GM12878 (cell line): ENCODE measurements at regions not wholly inside any gene's neighbourhood (a gene's known extent, or its start where the extent isn't known, plus 50 kb on each side); places are given as distances from the start of the nearest gene placed in this dataset.

Experiments used
- ATAC-seq: fragments of 200-7000 bp; cut with Tn5 transposase; 3 replicates; pipeline ENCODE4 v1.9.1; 2020; ENCODE audit warnings: mild to moderate bottlenecking, moderate library complexity
- BruUV-seq: library from RNA; stranded (reverse); fragments of 400-500 nt; replicated peaks from 2 replicates; lab custom pipeline; 2021; lab: Mats Ljungman, UMichigan
- CTCF ChIA-PET: fragments of 300-600 bp; sonication (Branson Sonifier 250); formaldehyde crosslinking; extraction: SDS; loops from one replicate; lab custom pipeline; 2021; ENCODE audit warnings: inconsistent platforms; lab: Yijun Ruan, JAX
- POLR2A ChIA-PET: fragments of 350-600 bp; formaldehyde crosslinking; extraction: SDS; loops from one replicate; lab custom pipeline; 2021; ENCODE audit warnings: inconsistent platforms; lab: Charles Lee
- RAD21 ChIA-PET: fragments of 300-600 bp; sonication (Branson Sonifier 250); formaldehyde crosslinking; loops from one replicate; lab custom pipeline; 2023; ENCODE audit warnings: antibody characterized with exemption; ENCODE audit not compliant: unreplicated experiment; lab: Charles Lee
- SMC1A ChIA-PET: fragments of 300-600 bp; sonication (Branson Sonifier 250); formaldehyde crosslinking; loops from one replicate; lab custom pipeline; 2023; ENCODE audit not compliant: unreplicated experiment, uncharacterized antibody; lab: Charles Lee
- DNase-seq: peaks from one replicate; pipeline ENCODE4 v3.0.0-alpha.2; 2011; ENCODE audit warnings: low read depth, low spot score
- FAIRE-seq: peaks from 3 replicates; lab custom pipeline; 2011; peaks lifted over from hg19 to GRCh38; lab: Jason Lieb, UNC
- H2AFZ ChIP-seq: 2 replicates; pipeline ENCODE4 v1.6.0; 2011; ENCODE audit warnings: low read depth, low read length, control low read depth; ENCODE audit not compliant: control insufficient read depth
- H3K27ac ChIP-seq: 2 replicates; pipeline ENCODE4 v1.5.1; 2011; ENCODE audit warnings: control low read depth; ENCODE audit not compliant: control insufficient read depth, insufficient read depth
- H3K27me3 ChIP-seq, 2 experiments: replicated peaks in 1 of 2; 2 replicates each; pipeline versions ENCODE4 v1.6.0 to v1.6.1; 2011; ENCODE audit warnings: low read length in 1 of 2; ENCODE audit not compliant: control insufficient read depth in 2 of 2, insufficient read depth in 2 of 2
- H3K36me3 ChIP-seq, 2 experiments: 2 replicates each; pipeline ENCODE4 v1.5.1; 2011; ENCODE audit warnings: low read length in 1 of 2; ENCODE audit not compliant: control insufficient read depth in 2 of 2, insufficient read depth in 2 of 2
- H3K4me1 ChIP-seq: 2 replicates; pipeline ENCODE4 v1.6.1; 2011; ENCODE audit warnings: mild to moderate bottlenecking, low read length, moderate library complexity, mixed read lengths; ENCODE audit not compliant: control insufficient read depth, insufficient read depth
- H3K4me2 ChIP-seq: 2 replicates; pipeline ENCODE4 v1.6.0; 2011; ENCODE audit warnings: control low read depth; ENCODE audit not compliant: control insufficient read depth, insufficient read depth
- H3K4me3 ChIP-seq: fragments of 200-600 bp; sonication (generic); 2 replicates; pipeline ENCODE4 v1.5.1; 2016
- H3K79me2 ChIP-seq: 2 replicates; pipeline ENCODE4 v1.6.0; 2011; ENCODE audit warnings: low read length; ENCODE audit not compliant: control insufficient read depth, insufficient read depth
- H3K9ac ChIP-seq: 2 replicates; pipeline ENCODE4 v1.8.0; 2011; ENCODE audit warnings: low read length, control low read depth, mixed read lengths; ENCODE audit not compliant: control insufficient read depth, insufficient read depth
- H3K9me3 ChIP-seq: replicated peaks from 3 replicates; pipeline ENCODE4 v1.5.1; 2011; ENCODE audit warnings: mild to moderate bottlenecking, low read length; ENCODE audit not compliant: control insufficient read depth, insufficient read depth
- H4K20me1 ChIP-seq: 2 replicates; pipeline ENCODE4 v1.6.0; 2011; ENCODE audit not compliant: control insufficient read depth, insufficient read depth
- HDAC6 ChIP-seq: fragments of 200-600 bp; sonication (generic); IDR thresholded peaks from one replicate; pipeline ENCODE4 v1.8.0; 2017; ENCODE audit warnings: antibody characterized with exemption; ENCODE audit not compliant: unreplicated experiment
- IKZF2 ChIP-seq, 2 experiments: fragments of 450-650 bp; IDR thresholded peaks; 2 replicates each; pipeline ENCODE4 v1.6.1; 2017; ENCODE audit warnings: mild to moderate bottlenecking in 2 of 2, moderate library complexity in 2 of 2
- MTA2 ChIP-seq: fragments of 450-650 bp; IDR thresholded peaks from 2 replicates; pipeline ENCODE4 v1.6.1; 2016; ENCODE audit warnings: low read depth, mild to moderate bottlenecking, moderate library complexity
- POLR2AphosphoS5 ChIP-seq: IDR thresholded peaks from 2 replicates; pipeline ENCODE4 v1.6.1; 2011; ENCODE audit warnings: mild to moderate bottlenecking, low read length, inconsistent platforms
- RUNX3 ChIP-seq: IDR thresholded peaks from 2 replicates; pipeline ENCODE4 v1.6.1; 2012; ENCODE audit warnings: low read length, inconsistent platforms
- SIN3A ChIP-seq: IDR thresholded peaks from 2 replicates; pipeline ENCODE4 v1.6.1; 2012; ENCODE audit warnings: low read depth, low read length, improper control_type of control experiment
- TBL1XR1 ChIP-seq: IDR thresholded peaks from 2 replicates; pipeline ENCODE4 v1.6.1; 2012; ENCODE audit warnings: low read depth, low read length, improper control_type of control experiment
- WGBS: methylation state at CpG from one replicate; pipeline ENCODE4 v1.1.6; 2016; ENCODE audit warnings: low lambda C conversion rate; ENCODE audit not compliant: insufficient replicate concordance, insufficient coverage; ENCODE audit errors: missing lambda C conversion rate; 5-methylcytosine and 5-hydroxymethylcytosine counted together
- in situ Hi-C: fragments of 300-500 bp; cut with MboI; formaldehyde crosslinking; loops from 9 replicates; pipeline ENCODE4 v1.14.3; 2018; ENCODE audit warnings: mixed read lengths
- intact Hi-C: fragments of 100-400 bp; cut with micrococcal nuclease; formaldehyde crosslinking; loops from one replicate; pipeline ENCODE4 v1.14.2; 2022; ENCODE audit not compliant: unreplicated experiment
- TF ChIP-seq, protein P1 (sequence below): fragments of 450-650 bp; formaldehyde crosslinking; IDR thresholded peaks from 2 replicates; pipeline ENCODE4 v1.4.0; 2022; ENCODE audit warnings: mild to moderate bottlenecking, moderate library complexity

DNA sequence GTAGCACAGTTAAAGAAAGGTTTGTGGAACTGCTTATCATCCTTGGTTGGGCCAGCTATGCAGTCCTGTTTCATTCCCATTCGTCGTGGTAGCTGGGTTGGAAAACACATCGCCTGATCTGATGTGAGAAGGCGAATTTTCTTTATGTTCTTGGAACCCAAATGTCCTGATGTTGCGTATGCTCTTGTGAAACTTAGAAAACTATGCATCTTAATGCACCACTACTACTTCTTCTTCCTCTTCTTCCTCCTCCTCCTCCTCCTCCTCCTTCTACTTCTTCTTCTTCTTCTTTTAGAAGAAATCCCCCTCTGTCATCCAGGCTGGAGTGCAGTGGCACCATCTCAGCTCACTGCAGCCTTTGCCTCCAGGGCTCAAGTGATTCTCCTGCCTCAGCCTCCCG, 381.6 kb downstream of the UTRN start (continued):
- TF ChIP-seq, protein P1, sequence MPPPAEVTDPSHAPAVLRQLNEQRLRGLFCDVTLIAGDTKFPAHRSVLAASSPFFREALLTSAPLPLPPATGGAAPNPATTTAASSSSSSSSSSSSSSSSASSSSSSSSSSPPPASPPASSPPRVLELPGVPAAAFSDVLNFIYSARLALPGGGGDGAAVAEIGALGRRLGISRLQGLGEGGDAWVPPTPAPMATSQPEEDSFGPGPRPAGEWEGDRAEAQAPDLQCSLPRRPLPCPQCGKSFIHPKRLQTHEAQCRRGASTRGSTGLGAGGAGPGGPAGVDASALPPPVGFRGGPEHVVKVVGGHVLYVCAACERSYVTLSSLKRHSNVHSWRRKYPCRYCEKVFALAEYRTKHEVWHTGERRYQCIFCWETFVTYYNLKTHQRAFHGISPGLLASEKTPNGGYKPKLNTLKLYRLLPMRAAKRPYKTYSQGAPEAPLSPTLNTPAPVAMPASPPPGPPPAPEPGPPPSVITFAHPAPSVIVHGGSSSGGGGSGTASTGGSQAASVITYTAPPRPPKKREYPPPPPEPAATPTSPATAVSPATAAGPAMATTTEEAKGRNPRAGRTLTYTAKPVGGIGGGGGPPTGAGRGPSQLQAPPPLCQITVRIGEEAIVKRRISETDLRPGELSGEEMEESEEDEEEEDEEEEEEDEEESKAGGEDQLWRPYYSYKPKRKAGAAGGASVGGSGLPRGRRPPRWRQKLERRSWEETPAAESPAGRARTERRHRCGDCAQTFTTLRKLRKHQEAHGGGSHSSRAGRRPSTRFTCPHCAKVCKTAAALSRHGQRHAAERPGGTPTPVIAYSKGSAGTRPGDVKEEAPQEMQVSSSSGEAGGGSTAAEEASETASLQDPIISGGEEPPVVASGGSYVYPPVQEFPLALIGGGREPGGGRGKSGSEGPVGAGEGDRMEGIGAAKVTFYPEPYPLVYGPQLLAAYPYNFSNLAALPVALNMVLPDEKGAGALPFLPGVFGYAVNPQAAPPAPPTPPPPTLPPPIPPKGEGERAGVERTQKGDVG (CRISPR knock-in tag): no peak
- TF ChIP-seq SIN3A (no peak), MTA2 (no peak), IKZF2 (IDR thresholded peaks at IDR 0.05) (no peak), HDAC6 (no peak), TBL1XR1 (no peak), POLR2AphosphoS5 (no peak)

DNA sequence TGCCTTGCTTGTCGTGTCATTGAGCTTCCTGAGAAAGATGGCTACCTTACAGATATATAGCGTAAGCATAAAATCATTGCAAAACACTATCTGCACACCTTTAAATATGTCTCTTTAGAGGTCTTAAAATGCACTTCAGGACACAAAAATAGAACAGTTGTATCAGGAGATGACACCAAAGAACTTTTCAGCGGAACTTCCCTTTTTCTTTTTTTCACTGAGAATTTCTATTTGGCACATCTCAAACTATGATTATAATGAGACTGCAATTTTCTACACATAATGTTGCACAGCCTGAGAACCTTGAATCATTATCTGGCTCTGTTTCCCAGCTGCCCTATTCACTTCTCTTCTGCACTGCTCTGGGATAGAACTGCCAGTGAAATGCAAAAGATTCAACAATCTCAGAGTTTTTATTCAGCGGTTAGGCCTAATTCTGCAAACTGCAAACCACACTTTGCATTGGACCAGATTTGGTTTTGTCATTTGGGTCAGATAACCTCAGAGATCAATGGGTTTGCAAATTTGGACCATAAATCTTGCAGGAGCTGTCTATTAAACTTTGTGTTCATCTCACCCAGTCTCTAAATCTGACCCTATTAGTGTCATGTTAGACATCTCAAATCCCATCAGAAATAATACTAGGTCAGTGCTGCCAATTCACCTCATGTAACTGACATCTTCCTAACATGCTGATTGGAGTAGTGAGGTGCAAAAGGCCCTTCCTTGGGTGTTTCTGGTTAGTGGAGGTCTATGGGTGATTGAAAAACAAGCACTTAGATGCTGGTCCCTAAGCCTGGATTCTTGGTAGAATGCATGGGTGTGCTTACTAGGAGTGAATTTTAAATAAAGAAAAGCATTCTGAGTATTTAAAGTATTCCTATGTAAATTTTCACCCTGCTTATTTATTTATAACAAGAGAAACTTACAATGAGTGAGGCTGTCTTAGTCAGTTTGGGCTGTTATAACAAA, 382.7 kb downstream of the UTRN start:
- peak; percentile 13; the same call in 1 of the 2 replicates for TF ChIP-seq RUNX3
- TF ChIP-seq, protein P1 (CRISPR knock-in tag): no peak
- ATAC-seq (no peak; the same call in none of the 3 replicates), DNase-seq (no peak), FAIRE-seq (no peak)
- no TSS peak for BruUV-seq
- in situ Hi-C loops (no loop called here), intact Hi-C loops (no loop called here)
- H3K9ac ChIP-seq: no peak overlapping the region
- ChIA-PET SMC1A (interaction anchor here (0.7 to 2.2 kb wide), 8 partner anchors 8 to 111 kb away, joined by 3 to 9 read pairs (median 3); no protein-coding TSS in a partner anchor), CTCF (interaction anchor here (1.0 to 1.8 kb wide), 2 partner anchors 13 to 15 kb away, joined by 3 to 5 read pairs; no protein-coding TSS in a partner anchor), RAD21 (interaction anchor here (1.5 kb wide), 1 partner anchor 67 kb away, joined by 3 read pairs; no protein-coding TSS in a partner anchor), POLR2A (no interaction called here)
- peak overlapping the region; percentile 23 for H3K4me2 ChIP-seq
- no peaks in the 10 kb centered on the region for H3K27me3 ChIP-seq
- H3K27ac ChIP-seq: no peak overlapping the region
- WGBS: 57% methylated on average over 4 of the region's 4 CpGs
- H3K79me2 ChIP-seq: no peaks in the 10 kb centered on the region
- H3K36me3 ChIP-seq: no peaks in the 10 kb centered on the region
- H3K4me3 ChIP-seq: no peak overlapping the region
- H3K4me1 ChIP-seq: peaks cover 12% of the 10 kb centered on the region
- H4K20me1 ChIP-seq: no peaks in the 10 kb centered on the region
- peaks cover 2% of the 10 kb centered on the region; the same call in 2 of the 3 replicates for H3K9me3 ChIP-seq
- H2AFZ ChIP-seq: no peak overlapping the region
